Right lobe of liver (tissue), 6 donors: ENCODE measurements at regions not wholly inside any gene's neighbourhood (a gene's known extent, or its start where the extent isn't known, plus 50 kb on each side); places are given as distances from the start of the nearest gene placed in this dataset.

Source experiments
- ATAC-seq, 4 donors: fragments of 200-7000 bp; cut with Tn5 transposase; one replicate each; pipeline ENCODE4 v1.9.1; 2020; ENCODE audit warnings: mild to moderate bottlenecking in 4 of 4, moderate library complexity in 4 of 4
- DNase-seq, 3 donors: peaks; one replicate each; pipeline ENCODE4 v3.0.0-alpha.2; 2020
- H3K27ac ChIP-seq, 3 donors: fragments of 200-600 bp; one replicate each; pipeline ENCODE4 v1.8.0; 2022
- H3K27me3 ChIP-seq, 2 donors: fragments of 200-600 bp; one replicate each; pipeline ENCODE4 v1.8.0; 2022
- H3K36me3 ChIP-seq, 4 donors: fragments of 200-600 bp; sonication (generic) in 1 of 4; one replicate each; pipeline versions ENCODE4 v1.5.1 to v1.8.0; 2017 to 2022; ENCODE audit warnings: control low read depth in 1 of 4
- H3K4me1 ChIP-seq, 4 donors: fragments of 200-600 bp; sonication (generic) in 1 of 4; one replicate each; pipeline versions ENCODE4 v1.5.1 to v1.8.0; 2017 to 2022; ENCODE audit warnings: control low read depth in 1 of 4
- H3K4me3 ChIP-seq, 3 donors: fragments of 200-600 bp; one replicate each; pipeline ENCODE4 v1.8.0; 2022
- H3K9me3 ChIP-seq, 4 donors: fragments of 200-600 bp; sonication (generic) in 1 of 4; one replicate each; pipeline versions ENCODE4 v1.5.1 to v1.8.0; 2017 to 2022; ENCODE audit warnings: control low read depth in 1 of 4
- CTCF ChIP-seq, 4 donors: fragments of 200-600 bp in 3 of 4; fragments of 450-650 bp in 1 of 4; IDR thresholded peaks; one replicate each; pipeline versions ENCODE4 v1.5.1 to v1.8.0; 2016 to 2022; ENCODE audit warnings: antibody characterized with exemption in 4 of 4, mild to moderate bottlenecking in 2 of 4
- POLR2A ChIP-seq: fragments of 450-650 bp; IDR thresholded peaks from one replicate; pipeline ENCODE4 v1.6.1; 2017; ENCODE audit warnings: antibody characterized with exemption, mild to moderate bottlenecking
- WGBS: methylation state at CpG from one replicate; pipeline ENCODE4 v1.1.6; 2018; ENCODE audit warnings: low coverage, low lambda C conversion rate; ENCODE audit not compliant: insufficient coverage; ENCODE audit errors: missing lambda C conversion rate; 5-methylcytosine and 5-hydroxymethylcytosine counted together
- intact Hi-C, 2 donors: fragments of 100-400 bp; cut with DNase I; formaldehyde crosslinking; loops; one replicate each; pipeline versions ENCODE4 v1.11.2 to v1.14.1; 2022
- donor health status: DM: no; HTN: yes; CAD: no.
- donor health status: DM: no; HTN: no; CAD: no.
- donor health status: DM: no; HTN: no; CAD: no.
- donor health status: DM: no; HTN: yes; CAD: no.
- donor health status: DM: no; HTN: yes; CAD: no.

GRCh38 chr5:87099968-87100367 is 167.7 kb upstream of the RASA1 start:
- H3K36me3 ChIP-seq, result no peaks in the 10 kb centered on the region
- no peak overlapping the region for H3K4me3 ChIP-seq
- no peak for DNase-seq
- no peaks in the 10 kb centered on the region for H3K27me3 ChIP-seq
- TF ChIP-seq CTCF (IDR thresholded peaks at IDR 0.05), result no peak
- TF ChIP-seq POLR2A, result no peak
- intact Hi-C loops, result no loop called here
- no peak for ATAC-seq
- no peaks in the 10 kb centered on the region for H3K9me3 ChIP-seq
- H3K4me1 ChIP-seq, result no peaks in the 10 kb centered on the region
- no peak overlapping the region for H3K27ac ChIP-seq

- Histone ChIP-seq H3K4me1 (no peaks in the 10 kb centered on the region), H3K4me3 (no peak overlapping the region), H3K27ac (no peak overlapping the region), H3K27me3 (no peaks in the 10 kb centered on the region), H3K36me3 (no peaks in the 10 kb centered on the region), H3K9me3 (no peaks in the 10 kb centered on the region)
- TF ChIP-seq CTCF (IDR thresholded peaks at IDR 0.05) (no peak), POLR2A (no peak)
- DNase-seq, result no peak
- ATAC-seq, result no peak
- intact Hi-C loops, result no loop called here
- WGBS, result 23% methylated on average over 3 of the region's 3 CpGs
Measured at GRCh38 chr5:87101321-87101720, 166.4 kb upstream of the RASA1 start.

- Histone ChIP-seq H3K9me3 (no peaks in the 10 kb centered on the region), H3K4me3 (no peak overlapping the region), H3K27me3 (no peaks in the 10 kb centered on the region), H3K27ac (no peak overlapping the region), H3K36me3 (no peaks in the 10 kb centered on the region), H3K4me1 (no peaks in the 10 kb centered on the region)
- 62% methylated on average over 1 of the region's 1 CpG for WGBS
- intact Hi-C loops, result no loop called here
- ATAC-seq, result no peak
- DNase-seq, result no peak
- TF ChIP-seq CTCF (IDR thresholded peaks at IDR 0.05), result no peak
- TF ChIP-seq POLR2A, result no peak
Measured at GRCh38 chr5:87102841-87103240, 164.8 kb upstream of the RASA1 start.

DNA sequence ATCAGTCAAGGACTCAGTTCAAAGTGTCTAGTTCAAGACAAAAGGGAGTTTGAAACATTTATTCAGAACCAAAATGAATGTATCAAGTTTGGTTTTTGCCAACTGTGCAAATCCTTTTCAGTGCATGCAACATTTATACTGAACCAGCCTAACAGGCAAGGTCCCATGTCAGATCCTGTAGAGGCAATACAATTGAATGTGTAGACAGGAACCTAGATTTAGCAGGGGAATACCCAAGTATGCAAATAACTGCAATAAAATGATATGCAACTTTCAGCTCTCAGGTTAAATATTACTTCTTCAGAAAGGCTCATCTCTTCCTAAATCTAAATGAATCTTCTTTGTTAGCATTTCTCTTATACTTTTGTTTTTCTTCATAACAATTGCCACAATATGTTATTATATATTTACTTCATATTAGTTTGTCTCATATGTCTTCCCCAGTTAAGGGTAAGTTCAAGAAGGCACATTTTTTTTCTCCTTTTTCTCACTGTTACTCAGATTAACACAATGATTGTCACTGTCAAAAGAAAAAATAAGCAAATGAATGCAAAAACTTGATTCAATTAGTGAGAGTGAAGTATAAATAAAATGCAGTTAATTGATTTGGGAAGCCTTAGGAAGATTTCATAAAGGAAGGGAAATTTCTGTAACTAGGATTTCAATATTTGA is 163.9 kb upstream of the RASA1 start:
- intact Hi-C loops, result no loop called here
- ATAC-seq, result no peak
- TF ChIP-seq CTCF (IDR thresholded peaks at IDR 0.05) (no peak), POLR2A (no peak)

GRCh38 chr5:87105577-87105976 is 162.1 kb upstream of the RASA1 start:
- Histone ChIP-seq H3K27ac (no peak overlapping the region), H3K9me3 (no peaks in the 10 kb centered on the region), H3K27me3 (no peaks in the 10 kb centered on the region), H3K4me1 (no peaks in the 10 kb centered on the region), H3K36me3 (no peaks in the 10 kb centered on the region), H3K4me3 (no peak overlapping the region)
- ATAC-seq (no peak), DNase-seq (no peak)
- TF ChIP-seq POLR2A, result no peak
- no peak for TF ChIP-seq CTCF (IDR thresholded peaks at IDR 0.05)
- 59% methylated on average over 2 of the region's 2 CpGs for WGBS
- intact Hi-C loops, result no loop called here

More for the DNA sequence above, 163.9 kb upstream of the RASA1 start:
- Histone ChIP-seq H3K27me3 (no peaks in the 10 kb centered on the region), H3K4me3 (no peak overlapping the region), H3K9me3 (no peaks in the 10 kb centered on the region), H3K27ac (no peak overlapping the region), H3K36me3 (no peaks in the 10 kb centered on the region), H3K4me1 (no peaks in the 10 kb centered on the region)
- no peak for DNase-seq
